NCI-H128 (cell line): ENCODE measurements at regions not wholly inside any gene's neighbourhood (a gene's known extent, or its start where the extent isn't known, plus 50 kb on each side); places are given as distances from the start of the nearest gene placed in this dataset.
"Not testable (repeated sequence)": the region's sequence is repeated elsewhere in the genome, so short reads cannot be mapped to it uniquely, and the experiment has no call there.

Source experiments
- DNase-seq: peaks from one replicate; lab custom pipeline; 2025; ENCODE audit not compliant: unreplicated experiment; lab: John Stamatoyannopoulos, UW

DNA sequence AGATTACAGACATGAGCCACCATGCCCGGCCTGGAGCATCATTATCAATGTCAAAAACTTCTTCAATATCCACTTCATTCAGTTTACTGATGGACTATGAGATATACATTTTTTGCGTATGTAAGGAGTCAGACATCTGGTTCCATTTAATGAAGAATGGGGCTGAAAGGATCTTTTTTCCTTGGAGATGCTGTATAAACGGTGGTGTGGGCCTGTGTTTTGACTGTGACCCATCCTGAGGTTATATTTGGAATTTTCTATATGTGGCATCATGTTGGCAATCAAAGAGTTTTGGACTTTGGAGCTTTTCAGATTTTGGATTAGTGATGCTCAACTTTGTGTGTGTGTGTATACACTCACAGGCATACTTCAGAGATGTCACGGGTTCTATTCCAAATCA, 85.7 kb upstream of the FBXL17 start:
- no peak for DNase-seq

DNA sequence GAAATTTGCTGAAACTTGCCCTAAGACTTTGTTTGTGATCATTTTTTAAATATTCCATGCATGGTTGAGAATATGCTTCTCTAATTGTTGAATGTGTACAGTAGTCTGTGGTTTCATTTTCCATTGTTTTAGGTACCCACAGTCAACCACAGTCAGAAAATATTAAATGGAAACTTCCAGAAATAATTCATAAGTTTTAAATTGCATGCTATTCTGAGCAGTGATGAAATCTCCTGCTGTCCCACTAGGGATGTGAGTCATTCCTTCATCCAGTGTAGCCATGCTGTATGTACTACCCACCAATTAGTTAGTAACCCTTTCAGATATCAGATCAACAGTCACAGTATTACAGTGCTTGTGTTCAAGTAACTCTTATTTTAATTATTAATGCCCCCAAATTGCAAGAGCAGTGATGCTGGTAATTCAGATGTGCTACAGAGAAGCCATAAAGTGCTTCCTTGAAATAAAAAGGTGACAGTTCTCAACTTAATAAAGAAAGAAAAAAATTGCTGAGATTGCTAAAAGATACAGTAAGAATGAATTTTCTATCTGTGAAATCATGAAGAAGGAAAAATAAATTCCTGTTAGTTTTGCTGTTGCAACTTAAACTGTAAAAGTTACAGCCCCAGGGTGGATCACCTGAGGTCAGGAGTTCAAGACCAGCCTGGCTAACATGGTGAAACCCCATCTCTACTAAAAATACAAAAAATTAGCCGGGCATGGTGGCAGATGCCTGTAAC, 79.9 kb upstream of the FBXL17 start:
- no peak for DNase-seq

DNA sequence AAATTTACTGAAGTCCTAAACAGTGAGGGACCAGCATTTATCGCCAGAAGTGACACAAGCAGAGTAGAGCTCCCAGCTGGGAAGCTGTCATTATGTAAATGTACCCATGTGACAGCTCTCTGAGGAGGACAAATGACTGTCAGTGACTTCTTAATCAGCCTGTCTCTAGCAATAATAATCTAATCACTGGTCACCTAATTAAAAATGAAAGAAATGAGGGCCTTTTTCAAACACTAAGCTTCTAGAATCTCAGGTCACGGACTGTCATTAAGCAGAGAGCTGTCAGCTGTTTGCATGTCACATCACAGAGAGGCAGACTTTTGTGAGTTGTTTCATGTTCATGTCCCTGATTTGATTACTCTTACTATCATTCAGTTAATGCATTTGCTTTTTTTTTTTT, 77.9 kb upstream of the FBXL17 start:
- DNase-seq = no peak

DNA sequence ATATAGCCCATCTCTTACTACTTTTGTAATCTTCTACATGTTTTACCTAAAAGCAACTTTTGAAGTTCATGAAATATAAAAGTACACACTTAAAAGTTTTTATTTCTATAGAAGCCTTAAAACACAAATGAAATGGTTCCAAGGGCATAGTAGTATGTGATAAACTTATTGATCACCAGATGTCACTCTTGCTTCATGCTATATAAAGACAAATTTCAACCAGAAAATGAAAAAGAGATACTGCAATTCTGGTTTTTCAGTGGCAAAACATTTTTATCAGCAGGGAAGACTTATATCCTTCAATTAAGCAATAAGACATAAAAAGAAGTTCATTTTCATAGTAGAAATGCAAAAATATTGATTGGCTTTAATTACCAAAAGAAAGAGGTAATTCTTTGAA, 69.4 kb upstream of the FBXL17 start:
- DNase-seq = no peak

DNA sequence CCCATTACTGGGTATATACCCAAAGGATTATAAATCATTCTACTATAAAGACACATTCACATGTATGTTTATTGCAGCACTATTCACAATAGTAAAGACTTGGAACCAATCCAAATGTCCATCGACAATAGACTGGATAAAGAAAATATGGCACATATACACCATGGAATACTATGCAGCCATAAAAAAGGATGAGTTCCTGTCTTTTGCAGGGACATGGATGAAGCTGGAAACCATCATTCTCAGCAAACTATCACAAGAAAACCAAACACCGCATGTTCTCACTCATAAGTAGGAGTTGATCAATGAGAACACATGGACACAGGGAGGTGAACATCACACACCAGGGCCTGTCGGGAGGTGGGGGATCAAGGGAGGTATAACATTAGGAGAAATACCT, 62.2 kb upstream of the FBXL17 start:
- DNase-seq = not testable (repeated sequence)

DNA sequence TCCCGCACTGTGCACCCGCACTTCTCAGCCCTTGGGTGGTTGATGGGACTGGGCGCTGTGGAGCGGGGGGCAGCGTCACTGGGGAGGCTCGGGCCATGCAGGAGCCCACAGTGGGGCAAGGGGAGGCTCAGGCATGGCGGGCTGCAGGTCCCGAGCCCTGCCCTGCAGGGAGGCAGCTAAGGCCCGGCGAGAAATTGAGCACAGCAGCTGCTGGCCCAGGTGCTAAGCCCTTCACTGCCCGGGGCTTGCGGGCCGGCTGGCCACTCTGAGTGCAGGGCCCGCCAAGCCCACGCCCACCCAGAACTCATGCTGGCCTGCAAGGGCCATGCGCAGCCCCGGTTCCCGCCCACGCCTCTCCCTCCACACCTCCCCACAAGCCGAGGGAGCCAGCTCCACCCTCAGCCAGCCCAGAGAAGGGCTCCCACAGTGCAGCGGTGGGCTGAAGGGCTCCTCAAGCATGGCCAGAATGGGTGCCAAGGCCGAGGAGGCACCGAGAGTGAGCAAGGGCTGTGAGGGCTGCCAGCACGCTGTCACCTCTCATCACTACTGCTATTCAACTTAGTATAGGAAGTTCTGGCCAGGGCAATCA, 60.3 kb upstream of the FBXL17 start:
- DNase-seq = not testable (repeated sequence)

DNA sequence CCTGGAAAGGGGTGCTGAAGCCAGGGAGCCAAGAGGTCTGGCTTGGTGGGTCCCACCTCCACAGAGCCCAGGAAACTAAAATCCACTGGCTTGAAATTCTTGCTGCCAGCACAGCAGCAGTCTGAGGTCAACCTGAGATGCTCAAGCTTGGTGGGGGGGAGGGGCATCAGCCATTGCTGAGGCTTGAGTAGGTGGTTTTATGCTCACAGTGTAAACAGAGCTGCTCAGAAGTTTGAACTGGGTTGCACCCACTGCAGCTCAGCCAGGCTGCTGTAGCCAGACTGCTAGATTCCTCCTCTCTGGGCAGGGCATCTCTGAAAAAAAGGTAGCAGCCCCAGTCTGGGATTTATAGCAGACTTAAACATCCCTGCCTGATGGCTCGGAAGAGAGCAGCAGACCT, 55.5 kb upstream of the FBXL17 start:
- DNase-seq = no peak

DNA sequence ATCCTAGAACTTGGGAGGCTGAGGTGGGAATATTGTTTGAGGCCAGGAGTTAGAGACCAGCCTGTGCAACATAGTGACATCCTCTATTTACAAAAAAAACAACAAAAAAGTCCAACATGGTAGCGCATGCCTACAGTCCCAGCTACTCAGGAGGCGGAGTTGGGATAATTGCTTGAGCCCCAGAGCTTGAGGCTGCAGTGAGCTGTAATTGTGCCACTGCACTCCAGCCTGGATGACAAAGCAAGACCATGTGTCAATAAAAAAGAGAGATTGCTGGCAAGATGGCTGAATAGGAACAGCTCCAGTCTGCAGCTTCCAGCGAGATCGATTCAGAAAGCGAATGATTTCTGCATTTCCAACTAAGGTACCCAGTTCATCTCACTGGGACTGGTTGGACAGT, 54.8 kb upstream of the FBXL17 start:
- DNase-seq = no peak

DNA sequence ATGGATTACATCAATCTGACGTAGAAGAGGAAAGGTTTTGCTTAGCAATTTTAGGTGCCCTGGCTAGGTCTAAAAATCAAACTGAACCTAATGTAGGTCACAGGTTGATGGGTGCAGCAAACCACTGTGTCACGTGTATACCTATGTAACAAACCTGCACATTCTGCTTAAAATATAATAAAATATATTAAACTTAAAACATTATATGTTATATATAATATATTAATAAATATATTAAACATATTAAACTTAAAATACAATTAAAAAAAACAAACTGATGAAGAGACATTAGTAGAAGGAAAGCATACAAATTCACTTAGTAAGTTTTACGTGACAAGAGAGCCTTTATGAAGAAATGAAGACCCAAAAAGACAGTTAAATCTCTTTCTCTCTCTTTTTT, 51.7 kb upstream of the FBXL17 start:
- no peak for DNase-seq

DNA sequence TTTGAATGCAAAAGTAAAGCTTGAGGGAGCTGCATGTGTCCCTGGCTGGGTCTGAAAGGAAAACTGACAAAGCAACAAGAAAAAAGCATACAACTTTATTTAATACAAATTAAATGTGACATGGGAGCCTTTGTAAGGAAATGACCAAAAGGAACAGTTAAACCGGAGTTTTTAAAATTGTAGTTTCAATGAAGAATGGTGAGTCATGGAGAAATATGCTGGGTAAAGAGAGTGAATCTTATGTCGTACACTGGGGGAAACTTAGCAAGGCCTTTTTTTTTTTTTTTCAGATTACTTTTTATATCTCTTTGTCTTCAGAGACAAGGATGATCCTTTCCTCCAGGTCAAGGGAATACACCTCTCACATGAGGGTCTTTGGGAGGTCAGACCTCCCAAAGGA, 50.1 kb upstream of the FBXL17 start:
- no peak for DNase-seq
